H9 (cell line): ENCODE measurements at regions not wholly inside any gene's neighbourhood (a gene's known extent, or its start where the extent isn't known, plus 50 kb on each side); places are given as distances from the start of the nearest gene placed in this dataset.

Source experiments
- DNase-seq: peaks from one replicate; pipeline ENCODE4 v3.0.0-alpha.2; 2017
- H2AFZ ChIP-seq: one replicate; pipeline ENCODE4 v1.6.1; 2013; ENCODE audit warnings: mild to moderate bottlenecking, low read length, control low read depth, moderate library complexity
- H2AK5ac ChIP-seq: 2 replicates; pipeline ENCODE4 v1.6.1; 2013; ENCODE audit warnings: low read length, control low read depth, mixed read lengths; ENCODE audit not compliant: insufficient read length
- H2BK120ac ChIP-seq: one replicate; pipeline ENCODE4 v1.6.1; 2013; ENCODE audit warnings: low read depth, mild to moderate bottlenecking, low read length, control low read depth, inconsistent platforms; ENCODE audit not compliant: poor library complexity, severe bottlenecking
- H2BK12ac ChIP-seq: 2 replicates; pipeline ENCODE4 v1.6.1; 2013; ENCODE audit warnings: low read length, control low read depth, mixed read lengths, low read depth; ENCODE audit not compliant: insufficient read length
- H2BK15ac ChIP-seq: 2 replicates; pipeline ENCODE4 v1.6.1; 2013; ENCODE audit warnings: low read depth, low read length, control low read depth
- H2BK20ac ChIP-seq: one replicate; pipeline ENCODE4 v1.6.1; 2013; ENCODE audit warnings: low read depth, mild to moderate bottlenecking, low read length, control low read depth, inconsistent platforms; ENCODE audit not compliant: poor library complexity, severe bottlenecking
- H2BK5ac ChIP-seq: 2 replicates; pipeline ENCODE4 v1.6.1; 2013; ENCODE audit warnings: low read length, control low read depth, mixed read lengths; ENCODE audit not compliant: insufficient read length
- H3K14ac ChIP-seq: 2 replicates; pipeline ENCODE4 v1.6.1; 2013; ENCODE audit warnings: low read length, control low read depth; ENCODE audit not compliant: insufficient read depth
- H3K18ac ChIP-seq: 2 replicates; pipeline ENCODE4 v1.6.1; 2013; ENCODE audit warnings: low read depth, mild to moderate bottlenecking, mixed read lengths, low read length, control low read depth; ENCODE audit not compliant: insufficient read length
- H3K23ac ChIP-seq: 2 replicates; pipeline ENCODE4 v1.6.1; 2013; ENCODE audit warnings: low read length, control low read depth, mixed read lengths, low read depth; ENCODE audit not compliant: insufficient read length
- H3K23me2 ChIP-seq: 2 replicates; pipeline ENCODE4 v1.6.1; 2013; ENCODE audit warnings: low read depth, mild to moderate bottlenecking, mixed read lengths, low read length, control low read depth; ENCODE audit not compliant: insufficient read length, poor library complexity, severe bottlenecking
- H3K27ac ChIP-seq: 2 replicates; pipeline ENCODE4 v1.5.1; 2013; ENCODE audit warnings: low read length, control low read depth, mixed read lengths, low read depth; ENCODE audit not compliant: insufficient read length
- H3K27me3 ChIP-seq: 2 replicates; pipeline ENCODE4 v1.6.1; 2013; ENCODE audit warnings: low read length, control low read depth, inconsistent platforms; ENCODE audit not compliant: insufficient read depth
- H3K4ac ChIP-seq: 2 replicates; pipeline ENCODE4 v1.6.1; 2013; ENCODE audit warnings: low read depth, mild to moderate bottlenecking, control low read depth, inconsistent platforms, low read length, moderate library complexity
- H3K4me1 ChIP-seq: 2 replicates; pipeline ENCODE4 v1.6.1; 2013; ENCODE audit warnings: low read length, control low read depth, inconsistent platforms; ENCODE audit not compliant: insufficient read depth
- H3K4me2 ChIP-seq: 2 replicates; pipeline ENCODE4 v1.6.1; 2013; ENCODE audit warnings: low read length, control low read depth, mixed read lengths; ENCODE audit not compliant: insufficient read length, insufficient read depth
- H3K56ac ChIP-seq: 2 replicates; pipeline ENCODE4 v1.6.1; 2013; ENCODE audit warnings: low read depth, mild to moderate bottlenecking, mixed read lengths, low read length, control low read depth; ENCODE audit not compliant: insufficient read length
- H3K79me1 ChIP-seq: 2 replicates; pipeline ENCODE4 v1.6.1; 2013; ENCODE audit warnings: low read depth, mild to moderate bottlenecking, moderate library complexity, low read length, control low read depth, inconsistent platforms; ENCODE audit not compliant: insufficient read depth, poor library complexity, severe bottlenecking
- H3K79me2 ChIP-seq: 2 replicates; pipeline ENCODE4 v1.6.1; 2013; ENCODE audit warnings: low read length, control low read depth, inconsistent platforms; ENCODE audit not compliant: insufficient read depth
- H3K9ac ChIP-seq: 2 replicates; pipeline ENCODE4 v1.6.1; 2013; ENCODE audit warnings: low read length, control low read depth, mixed read lengths; ENCODE audit not compliant: insufficient read length; ENCODE audit errors: extremely low read depth
- H3K9me3 ChIP-seq: one replicate; pipeline ENCODE4 v1.6.1; 2013; ENCODE audit warnings: low read depth, low read length, inconsistent platforms; ENCODE audit not compliant: control insufficient read depth
- H3T11ph ChIP-seq: one replicate; pipeline ENCODE4 v1.6.1; 2013; ENCODE audit warnings: mild to moderate bottlenecking, low read length, control low read depth, inconsistent platforms
- H4K20me1 ChIP-seq: one replicate; pipeline ENCODE4 v1.6.1; 2013; ENCODE audit not compliant: control insufficient read depth, insufficient read length, insufficient read depth
- H4K5ac ChIP-seq: 2 replicates; pipeline ENCODE4 v1.6.1; 2013; ENCODE audit warnings: low read depth, mild to moderate bottlenecking, mixed read lengths, low read length, control low read depth; ENCODE audit not compliant: insufficient read length
- H4K8ac ChIP-seq: replicated peaks from 2 replicates; pipeline ENCODE4 v1.6.1; 2013; ENCODE audit warnings: low read length, control low read depth, mixed read lengths, low read depth; ENCODE audit not compliant: insufficient read length
- H4K91ac ChIP-seq: 2 replicates; pipeline ENCODE4 v1.6.1; 2013; ENCODE audit warnings: low read depth, mild to moderate bottlenecking, moderate library complexity, mixed read lengths, low read length, control low read depth; ENCODE audit not compliant: insufficient read length
- H3K27ac Mint-ChIP-seq, 3 experiments: 2 replicates in 2 of 3; 3 replicates in 1 of 3; pipeline ENCODE4 v1.8.0; 2020 to 2021; ENCODE audit warnings: mixed read lengths in 3 of 3, mild to moderate bottlenecking in 1 of 3, moderate library complexity in 1 of 3
- H3K27me3 Mint-ChIP-seq: 2 replicates; pipeline ENCODE4 v1.8.0; 2021; ENCODE audit warnings: low read depth, mild to moderate bottlenecking, moderate library complexity, mixed read lengths
- H3K36me3 Mint-ChIP-seq, 3 experiments: 2 replicates in 2 of 3; 3 replicates in 1 of 3; pipeline ENCODE4 v1.8.0; 2020 to 2021; ENCODE audit warnings: low read depth in 3 of 3, mixed read lengths in 3 of 3; ENCODE audit not compliant: insufficient read depth in 1 of 3
- H3K4me1 Mint-ChIP-seq, 2 experiments: 2 replicates each; pipeline ENCODE4 v1.8.0; 2020; ENCODE audit warnings: mixed read lengths in 2 of 2
- H3K4me3 Mint-ChIP-seq, 2 experiments: 2 replicates in 1 of 2; 3 replicates in 1 of 2; pipeline ENCODE4 v1.8.0; 2020 to 2021; ENCODE audit warnings: mild to moderate bottlenecking in 2 of 2, mixed read lengths in 2 of 2, moderate library complexity in 1 of 2
- H3K9me3 Mint-ChIP-seq, 2 experiments: 2 replicates in 1 of 2; 3 replicates in 1 of 2; pipeline ENCODE4 v1.8.0; 2020; ENCODE audit warnings: mild to moderate bottlenecking in 2 of 2, mixed read lengths in 2 of 2, moderate library complexity in 1 of 2
- WGBS: extraction: QIAGEN DNeasy Blood & Tissue Kit; methylation state at CpG from one replicate; pipeline ENCODE4 v1.1.7; 2013; ENCODE audit warnings: missing lambda C conversion rate, low lambda C conversion rate, mixed read lengths; ENCODE audit not compliant: insufficient read length; ENCODE audit errors: extremely low coverage; 5-methylcytosine and 5-hydroxymethylcytosine counted together
- TF ChIP-seq, protein P1 (sequence below): fragments of 200-600 bp; sonication (generic); conservative IDR thresholded peaks from 3 replicates; pipeline ENCODE4 v1.8.0; 2021; ENCODE audit warnings: antibody characterized with exemption, mild to moderate bottlenecking

DNA sequence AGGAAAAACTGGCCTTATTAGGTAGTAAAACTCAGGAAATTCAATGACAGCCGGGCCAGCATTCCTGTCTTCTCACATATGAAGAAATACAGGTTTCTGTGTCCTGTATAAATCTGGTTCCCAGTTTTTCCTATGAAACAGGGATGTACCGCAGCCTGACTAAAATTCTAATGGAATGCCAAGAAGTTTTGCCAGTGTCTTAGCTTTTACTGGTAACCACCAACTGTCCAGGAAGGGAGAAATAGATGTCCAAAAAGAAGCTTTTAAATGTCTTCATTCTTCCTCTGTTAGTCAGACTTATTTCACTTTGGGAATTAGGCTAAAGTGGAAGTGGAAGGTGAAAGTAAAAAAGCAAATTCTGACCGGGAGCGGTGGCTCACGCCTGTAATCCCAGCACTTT is 108.0 kb upstream of the TBL1X start:
- no peak overlapping the region for H2BK5ac ChIP-seq
- no peaks in the 10 kb centered on the region for H3K79me2 ChIP-seq
- H4K5ac ChIP-seq, result no peak overlapping the region
- H3K4me1 ChIP-seq, result no peaks in the 10 kb centered on the region; the same call in 1 of the 2 replicates
- H2AK5ac ChIP-seq, result no peak overlapping the region
- no peak overlapping the region for H3T11ph ChIP-seq
- no peak overlapping the region for H3K18ac ChIP-seq
- H3K27me3 Mint-ChIP-seq, result peaks cover 5% of the 10 kb centered on the region
- H3K79me1 ChIP-seq, result no peaks in the 10 kb centered on the region
- H3K4me3 Mint-ChIP-seq, result no peak overlapping the region
- no peak overlapping the region for H3K56ac ChIP-seq
- no peak overlapping the region for H3K27ac Mint-ChIP-seq
- no peak overlapping the region for H3K9ac ChIP-seq
- H3K27ac ChIP-seq, result no peak overlapping the region
- H3K36me3 Mint-ChIP-seq, result peaks cover 0 to 1% (median 0%) of the 10 kb centered on the region in 3 experiments; a peak in 2 of 7 replicates
- no peak overlapping the region for H2AFZ ChIP-seq
- H3K27me3 ChIP-seq, result no peaks in the 10 kb centered on the region
- TF ChIP-seq, protein P1, sequence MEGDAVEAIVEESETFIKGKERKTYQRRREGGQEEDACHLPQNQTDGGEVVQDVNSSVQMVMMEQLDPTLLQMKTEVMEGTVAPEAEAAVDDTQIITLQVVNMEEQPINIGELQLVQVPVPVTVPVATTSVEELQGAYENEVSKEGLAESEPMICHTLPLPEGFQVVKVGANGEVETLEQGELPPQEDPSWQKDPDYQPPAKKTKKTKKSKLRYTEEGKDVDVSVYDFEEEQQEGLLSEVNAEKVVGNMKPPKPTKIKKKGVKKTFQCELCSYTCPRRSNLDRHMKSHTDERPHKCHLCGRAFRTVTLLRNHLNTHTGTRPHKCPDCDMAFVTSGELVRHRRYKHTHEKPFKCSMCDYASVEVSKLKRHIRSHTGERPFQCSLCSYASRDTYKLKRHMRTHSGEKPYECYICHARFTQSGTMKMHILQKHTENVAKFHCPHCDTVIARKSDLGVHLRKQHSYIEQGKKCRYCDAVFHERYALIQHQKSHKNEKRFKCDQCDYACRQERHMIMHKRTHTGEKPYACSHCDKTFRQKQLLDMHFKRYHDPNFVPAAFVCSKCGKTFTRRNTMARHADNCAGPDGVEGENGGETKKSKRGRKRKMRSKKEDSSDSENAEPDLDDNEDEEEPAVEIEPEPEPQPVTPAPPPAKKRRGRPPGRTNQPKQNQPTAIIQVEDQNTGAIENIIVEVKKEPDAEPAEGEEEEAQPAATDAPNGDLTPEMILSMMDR, result no peak
- no peak overlapping the region for H4K8ac ChIP-seq
- H3K14ac ChIP-seq, result no peak overlapping the region
- H3K4ac ChIP-seq, result no peak overlapping the region
- H4K91ac ChIP-seq, result no peak overlapping the region
- H3K9me3 Mint-ChIP-seq, result peaks cover 2 to 48% of the 10 kb centered on the region in 2 experiments; a peak in 3 of 5 replicates
- H2BK12ac ChIP-seq, result no peak overlapping the region
- no peak overlapping the region for H3K23ac ChIP-seq
- no CpG with 5 or more reads among the region's 5 CpGs for WGBS
- H3K23me2 ChIP-seq, result no peaks in the 10 kb centered on the region
- H2BK120ac ChIP-seq, result no peak overlapping the region
- no peak overlapping the region for H3K4me2 ChIP-seq
- no peaks in the 10 kb centered on the region for H4K20me1 ChIP-seq
- H3K4me1 Mint-ChIP-seq, result peaks cover 18% of the 10 kb centered on the region in 2 experiments
- DNase-seq, result no peak
- no peak overlapping the region for H2BK15ac ChIP-seq
- no peak overlapping the region for H2BK20ac ChIP-seq
- no peaks in the 10 kb centered on the region for H3K9me3 ChIP-seq
